Stimulated activated CD4-positive, alpha-beta T cell treated with anti-CD3 and anti-CD28 coated beads, Interleukin-4, amount 100 ng/mL, for 1 hour (primary cell): ENCODE measurements at regions not wholly inside any gene's neighbourhood (a gene's known extent, or its start where the extent isn't known, plus 50 kb on each side); places are given as distances from the start of the nearest gene placed in this dataset.
A peak's percentile ranks its signal among the peaks of the same experiment; 100 is the strongest.
"Not testable (repeated sequence)": the region's sequence is repeated elsewhere in the genome, so short reads cannot be mapped to it uniquely, and the experiment has no call there.

Experiments
- DNase-seq: peaks from one replicate; pipeline ENCODE4 v3.0.0-alpha.2; 2020

- DNase-seq = no peak
These were observed 74.7 kb downstream of the BUD13 start for GRCh38 chr11:116698080-116698479.

GRCh38 chr11:116697639-116698038, 75.1 kb downstream of the BUD13 start:
- no peak for DNase-seq

GRCh38 chr11:116697011-116697410, 75.8 kb downstream of the BUD13 start:
- no peak for DNase-seq

GRCh38 chr11:116696381-116696941, 76.3 kb downstream of the BUD13 start:
- DNase-seq = no peak

- DNase-seq = no peak
These were observed 77.0 kb downstream of the BUD13 start for GRCh38 chr11:116695657-116696254.

GRCh38 chr11:116694815-116695590, 77.8 kb downstream of the BUD13 start:
- no peak for DNase-seq

GRCh38 chr11:116694349-116694725, 78.5 kb downstream of the BUD13 start:
- no peak for DNase-seq

GRCh38 chr11:116693593-116694348, 79.0 kb downstream of the BUD13 start:
- DNase-seq = no peak

GRCh38 chr11:116693102-116693570, 79.7 kb downstream of the BUD13 start:
- no peak for DNase-seq

GRCh38 chr11:116692318-116693101, 80.3 kb downstream of the BUD13 start:
- DNase-seq = no peak

GRCh38 chr11:116691771-116692177, 81.0 kb downstream of the BUD13 start:
- peak; percentile 58 for DNase-seq

GRCh38 chr11:116690611-116691010, 82.2 kb downstream of the BUD13 start:
- no peak for DNase-seq

GRCh38 chr11:116689413-116690127, 83.2 kb downstream of the BUD13 start:
- no peak for DNase-seq

- no peak for DNase-seq
These were observed 84.6 kb downstream of the BUD13 start for GRCh38 chr11:116688202-116688540.

GRCh38 chr11:116687458-116688201, 85.2 kb downstream of the BUD13 start:
- no peak for DNase-seq

GRCh38 chr11:116686866-116687265, 85.9 kb downstream of the BUD13 start:
- no peak for DNase-seq

- no peak for DNase-seq
These were observed 88.8 kb downstream of the BUD13 start for GRCh38 chr11:116683982-116684381.

GRCh38 chr11:116680349-116681125, 92.2 kb downstream of the BUD13 start:
- DNase-seq = no peak

- no peak for DNase-seq
These were observed 93.9 kb downstream of the BUD13 start for GRCh38 chr11:116678887-116679286.

GRCh38 chr11:116667318-116667717, 105.5 kb downstream of the BUD13 start:
- not testable (repeated sequence) for DNase-seq
